Right lobe of liver (tissue), 6 donors: ENCODE measurements at regions not wholly inside any gene's neighbourhood (a gene's known extent, or its start where the extent isn't known, plus 50 kb on each side); places are given as distances from the start of the nearest gene placed in this dataset.
A peak's percentile ranks its signal among the peaks of the same experiment; 100 is the strongest.
"Not testable (repeated sequence)": the region's sequence is repeated elsewhere in the genome, so short reads cannot be mapped to it uniquely, and the experiment has no call there.

Source experiments
- ATAC-seq, 4 donors: fragments of 200-7000 bp; cut with Tn5 transposase; one replicate each; pipeline ENCODE4 v1.9.1; 2020; ENCODE audit warnings: mild to moderate bottlenecking in 4 of 4, moderate library complexity in 4 of 4
- DNase-seq, 3 donors: peaks; one replicate each; pipeline ENCODE4 v3.0.0-alpha.2; 2020
- H3K27ac ChIP-seq, 3 donors: fragments of 200-600 bp; one replicate each; pipeline ENCODE4 v1.8.0; 2022
- H3K27me3 ChIP-seq, 2 donors: fragments of 200-600 bp; one replicate each; pipeline ENCODE4 v1.8.0; 2022
- H3K36me3 ChIP-seq, 4 donors: fragments of 200-600 bp; sonication (generic) in 1 of 4; one replicate each; pipeline versions ENCODE4 v1.5.1 to v1.8.0; 2017 to 2022; ENCODE audit warnings: control low read depth in 1 of 4
- H3K4me1 ChIP-seq, 4 donors: fragments of 200-600 bp; sonication (generic) in 1 of 4; one replicate each; pipeline versions ENCODE4 v1.5.1 to v1.8.0; 2017 to 2022; ENCODE audit warnings: control low read depth in 1 of 4
- H3K4me3 ChIP-seq, 3 donors: fragments of 200-600 bp; one replicate each; pipeline ENCODE4 v1.8.0; 2022
- H3K9me3 ChIP-seq, 4 donors: fragments of 200-600 bp; sonication (generic) in 1 of 4; one replicate each; pipeline versions ENCODE4 v1.5.1 to v1.8.0; 2017 to 2022; ENCODE audit warnings: control low read depth in 1 of 4
- CTCF ChIP-seq, 4 donors: fragments of 200-600 bp in 3 of 4; fragments of 450-650 bp in 1 of 4; IDR thresholded peaks; one replicate each; pipeline versions ENCODE4 v1.5.1 to v1.8.0; 2016 to 2022; ENCODE audit warnings: antibody characterized with exemption in 4 of 4, mild to moderate bottlenecking in 2 of 4
- POLR2A ChIP-seq: fragments of 450-650 bp; IDR thresholded peaks from one replicate; pipeline ENCODE4 v1.6.1; 2017; ENCODE audit warnings: antibody characterized with exemption, mild to moderate bottlenecking
- WGBS: methylation state at CpG from one replicate; pipeline ENCODE4 v1.1.6; 2018; ENCODE audit warnings: low coverage, low lambda C conversion rate; ENCODE audit not compliant: insufficient coverage; ENCODE audit errors: missing lambda C conversion rate; 5-methylcytosine and 5-hydroxymethylcytosine counted together
- intact Hi-C, 2 donors: fragments of 100-400 bp; cut with DNase I; formaldehyde crosslinking; loops; one replicate each; pipeline versions ENCODE4 v1.11.2 to v1.14.1; 2022
- donor health status: DM: no; HTN: yes; CAD: no.
- donor health status: DM: no; HTN: no; CAD: no.
- donor health status: DM: no; HTN: no; CAD: no.
- donor health status: DM: no; HTN: yes; CAD: no.
- donor health status: DM: no; HTN: yes; CAD: no.

- Histone ChIP-seq H3K27me3 (no peaks in the 10 kb centered on the region), H3K9me3 (no peaks in the 10 kb centered on the region), H3K27ac (no peak overlapping the region), H3K4me1 (no peaks in the 10 kb centered on the region), H3K4me3 (no peak overlapping the region), H3K36me3 (no peaks in the 10 kb centered on the region)
- ATAC-seq = no peak
- no peak for DNase-seq
- 33% methylated on average over 1 of the region's 2 CpGs for WGBS
- no peak for TF ChIP-seq CTCF (IDR thresholded peaks at IDR 0.05)
- TF ChIP-seq POLR2A = no peak
- intact Hi-C loops = no loop called here
Measured at GRCh38 chr7:81267508-81267907, 348.7 kb upstream of the SEMA3C start.

DNA sequence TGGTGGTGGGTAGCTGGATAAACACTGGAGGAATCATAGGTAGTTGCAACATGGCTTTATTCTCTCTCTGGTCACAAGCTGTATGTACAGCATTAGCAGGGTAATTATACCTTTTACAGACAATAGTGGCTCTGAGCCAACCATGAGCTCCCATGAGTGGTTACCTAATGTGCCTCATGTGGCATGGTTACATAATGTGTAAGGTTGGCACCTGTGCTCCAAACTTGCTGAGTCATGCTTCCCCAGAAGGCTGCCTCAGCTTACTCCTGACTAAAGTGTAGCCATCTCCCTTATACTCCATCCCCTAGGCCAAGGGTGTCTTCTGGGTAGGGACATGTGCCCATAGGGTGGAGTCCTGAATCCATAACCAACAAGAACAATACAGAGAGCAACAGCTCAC, 345.3 kb upstream of the SEMA3C start:
- no peaks in the 10 kb centered on the region for H3K36me3 ChIP-seq
- intact Hi-C loops = no loop called here
- H3K27ac ChIP-seq = no peak overlapping the region
- TF ChIP-seq POLR2A (no peak), CTCF (IDR thresholded peaks at IDR 0.05) (no peak)
- no peaks in the 10 kb centered on the region for H3K4me1 ChIP-seq
- no peaks in the 10 kb centered on the region for H3K27me3 ChIP-seq
- DNase-seq (no peak), ATAC-seq (no peak)
- no peak overlapping the region for H3K4me3 ChIP-seq
- no peaks in the 10 kb centered on the region for H3K9me3 ChIP-seq

DNA sequence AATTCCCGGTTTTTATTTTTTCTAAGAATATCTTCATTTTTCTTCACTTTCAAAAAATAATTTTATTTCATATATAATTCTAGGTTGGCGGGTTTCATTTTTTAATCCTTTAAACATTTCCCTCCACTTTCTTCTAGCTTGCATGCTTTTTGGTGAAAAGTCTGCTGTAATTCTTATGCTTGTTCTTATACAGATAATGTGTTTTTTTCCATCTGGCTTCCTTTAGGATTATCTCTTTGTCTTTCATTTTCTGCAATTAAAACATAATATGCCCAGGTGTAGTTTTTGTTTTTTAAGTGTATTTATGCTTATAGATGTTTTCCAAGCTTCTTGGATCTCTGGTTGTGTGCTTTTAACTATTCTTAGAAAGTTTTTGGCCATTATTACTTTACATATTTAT, 341.3 kb upstream of the SEMA3C start:
- H3K9me3 ChIP-seq = no peaks in the 10 kb centered on the region
- ATAC-seq = no peak
- intact Hi-C loops = no loop called here
- no peak overlapping the region for H3K27ac ChIP-seq
- H3K36me3 ChIP-seq = no peaks in the 10 kb centered on the region
- H3K4me1 ChIP-seq = no peaks in the 10 kb centered on the region
- H3K27me3 ChIP-seq = no peaks in the 10 kb centered on the region
- TF ChIP-seq POLR2A (no peak), CTCF (IDR thresholded peaks at IDR 0.05) (no peak)
- H3K4me3 ChIP-seq = no peak overlapping the region
- no peak for DNase-seq
- 71% methylated on average over 2 of the region's 2 CpGs for WGBS

GRCh38 chr7:81256991-81257390, 338.1 kb upstream of the SEMA3C start:
- WGBS = 28% methylated on average over 6 of the region's 7 CpGs
- Histone ChIP-seq H3K27me3 (no peaks in the 10 kb centered on the region), H3K36me3 (no peaks in the 10 kb centered on the region), H3K27ac (no peak overlapping the region), H3K4me3 (no peak overlapping the region), H3K9me3 (no peaks in the 10 kb centered on the region), H3K4me1 (no peaks in the 10 kb centered on the region)
- DNase-seq (no peak), ATAC-seq (no peak)
- no peak for TF ChIP-seq POLR2A
- peak in 3 of 4 donors; percentile 4 to 23 (median 14) for TF ChIP-seq CTCF (IDR thresholded peaks at IDR 0.05)
- intact Hi-C loops = no loop called here

DNA sequence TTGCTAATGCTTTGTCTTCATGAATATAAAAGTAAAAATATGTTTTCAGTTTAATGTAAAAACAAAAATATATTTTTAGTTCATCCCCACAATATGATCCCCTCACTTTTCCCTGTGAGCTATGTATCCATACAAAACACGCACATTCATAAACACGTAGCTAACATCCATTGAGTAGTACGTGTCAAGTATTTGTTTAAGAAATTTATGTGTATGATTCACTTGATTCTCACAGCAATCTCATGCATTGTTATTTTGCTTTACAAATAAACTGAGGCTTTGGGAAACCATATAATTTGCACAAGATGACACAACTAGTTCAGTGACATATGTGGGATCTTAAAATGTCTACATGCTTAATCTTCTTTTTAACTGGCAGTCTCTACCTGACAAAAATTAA, 329.6 kb upstream of the SEMA3C start:
- H3K4me3 ChIP-seq = no peak overlapping the region

GRCh38 chr7:81247364-81247763, 328.5 kb upstream of the SEMA3C start:
- H3K9me3 ChIP-seq, ATAC-seq, DNase-seq, H3K27me3 ChIP-seq, intact Hi-C loops, H3K4me3 ChIP-seq, H3K4me1 ChIP-seq, H3K36me3 ChIP-seq, H3K27ac ChIP-seq: not testable (repeated sequence)
- no CpG with 5 or more reads among the region's 1 CpG for WGBS

More for the DNA sequence above, 329.6 kb upstream of the SEMA3C start:
- Histone ChIP-seq H3K27ac (no peak overlapping the region), H3K4me1 (no peaks in the 10 kb centered on the region), H3K27me3 (no peaks in the 10 kb centered on the region), H3K9me3 (no peaks in the 10 kb centered on the region), H3K36me3 (no peaks in the 10 kb centered on the region)
- 68% methylated on average over 3 of the region's 3 CpGs for WGBS
- ATAC-seq (no peak), DNase-seq (no peak)
- no peak for TF ChIP-seq POLR2A
- no peak for TF ChIP-seq CTCF (IDR thresholded peaks at IDR 0.05)
- intact Hi-C loops = no loop called here
